PC-9 (cell line): ENCODE measurements at regions not wholly inside any gene's neighbourhood (a gene's known extent, or its start where the extent isn't known, plus 50 kb on each side); places are given as distances from the start of the nearest gene placed in this dataset.

ENCODE experiments used
- EZH2 ChIP-seq: fragments of 200-600 bp; sonication (generic); IDR thresholded peaks from 2 replicates; pipeline ENCODE4 v1.8.0; 2017; ENCODE audit warnings: antibody characterized with exemption, low read depth
- TF ChIP-seq, protein P1 (sequence below): fragments of 200-600 bp; sonication (generic); conservative IDR thresholded peaks from 2 replicates; pipeline ENCODE4 v1.6.1; 2017; ENCODE audit warnings: mixed run types, antibody characterized with exemption, mild to moderate bottlenecking, moderate library complexity

DNA sequence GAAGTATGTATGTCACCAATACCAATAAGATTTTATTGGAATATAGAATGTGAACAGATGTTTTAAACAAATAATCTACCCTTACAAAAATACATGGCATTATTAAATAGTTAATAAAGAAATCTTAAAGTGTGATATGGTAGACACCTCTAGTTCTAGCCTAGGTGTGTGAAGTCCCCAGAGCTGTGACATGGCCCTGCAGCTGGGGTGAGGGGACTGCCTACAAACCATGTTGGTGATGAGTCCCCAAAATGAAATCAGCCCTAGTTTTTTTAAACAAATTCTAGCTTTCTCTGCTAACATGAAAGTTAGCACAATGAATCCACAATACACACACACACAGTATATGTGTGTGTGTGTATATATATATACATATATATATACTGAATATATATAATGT lies 195.1 kb upstream of the RPS23 start:
- TF ChIP-seq, protein P1, sequence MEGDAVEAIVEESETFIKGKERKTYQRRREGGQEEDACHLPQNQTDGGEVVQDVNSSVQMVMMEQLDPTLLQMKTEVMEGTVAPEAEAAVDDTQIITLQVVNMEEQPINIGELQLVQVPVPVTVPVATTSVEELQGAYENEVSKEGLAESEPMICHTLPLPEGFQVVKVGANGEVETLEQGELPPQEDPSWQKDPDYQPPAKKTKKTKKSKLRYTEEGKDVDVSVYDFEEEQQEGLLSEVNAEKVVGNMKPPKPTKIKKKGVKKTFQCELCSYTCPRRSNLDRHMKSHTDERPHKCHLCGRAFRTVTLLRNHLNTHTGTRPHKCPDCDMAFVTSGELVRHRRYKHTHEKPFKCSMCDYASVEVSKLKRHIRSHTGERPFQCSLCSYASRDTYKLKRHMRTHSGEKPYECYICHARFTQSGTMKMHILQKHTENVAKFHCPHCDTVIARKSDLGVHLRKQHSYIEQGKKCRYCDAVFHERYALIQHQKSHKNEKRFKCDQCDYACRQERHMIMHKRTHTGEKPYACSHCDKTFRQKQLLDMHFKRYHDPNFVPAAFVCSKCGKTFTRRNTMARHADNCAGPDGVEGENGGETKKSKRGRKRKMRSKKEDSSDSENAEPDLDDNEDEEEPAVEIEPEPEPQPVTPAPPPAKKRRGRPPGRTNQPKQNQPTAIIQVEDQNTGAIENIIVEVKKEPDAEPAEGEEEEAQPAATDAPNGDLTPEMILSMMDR, result no peak
- no peak for TF ChIP-seq EZH2
